Left ventricle myocardium inferior (tissue), 1 donor: ENCODE measurements at regions not wholly inside any gene's neighbourhood (a gene's known extent, or its start where the extent isn't known, plus 50 kb on each side); places are given as distances from the start of the nearest gene placed in this dataset.
"Not testable (repeated sequence)": the region's sequence is repeated elsewhere in the genome, so short reads cannot be mapped to it uniquely, and the experiment has no call there.

Experiments
- DNase-seq: peaks from one replicate; pipeline ENCODE4 v3.0.0-alpha.2; 2020
- H3K27ac ChIP-seq: fragments of 200-600 bp; replicated peaks from 2 replicates; pipeline ENCODE4 v1.8.0; 2021
- H3K27me3 ChIP-seq: fragments of 200-600 bp; 2 replicates; pipeline ENCODE4 v1.8.0; 2021; ENCODE audit warnings: low read depth
- H3K36me3 ChIP-seq: fragments of 200-600 bp; 2 replicates; pipeline ENCODE4 v1.8.0; 2021
- H3K4me1 ChIP-seq: fragments of 200-600 bp; 2 replicates; pipeline ENCODE4 v1.8.0; 2021
- H3K4me3 ChIP-seq: fragments of 200-600 bp; 2 replicates; pipeline ENCODE4 v1.8.0; 2021; ENCODE audit warnings: mild to moderate bottlenecking, moderate library complexity
- H3K9me3 ChIP-seq: fragments of 200-600 bp; replicated peaks from 2 replicates; pipeline ENCODE4 v1.8.0; 2021
- intact Hi-C: fragments of 100-400 bp; cut with micrococcal nuclease; formaldehyde crosslinking; loops from one replicate; pipeline ENCODE4 v1.11.0; 2022
- TF ChIP-seq, protein P1 (sequence below): fragments of 200-600 bp; IDR thresholded peaks from 2 replicates; pipeline ENCODE4 v1.8.0; 2021; ENCODE audit warnings: antibody characterized with exemption, mild to moderate bottlenecking, borderline replicate concordance
- donor health status: DM: no; HTN: yes; CAD: no; lungs with severe emphysema.

DNA sequence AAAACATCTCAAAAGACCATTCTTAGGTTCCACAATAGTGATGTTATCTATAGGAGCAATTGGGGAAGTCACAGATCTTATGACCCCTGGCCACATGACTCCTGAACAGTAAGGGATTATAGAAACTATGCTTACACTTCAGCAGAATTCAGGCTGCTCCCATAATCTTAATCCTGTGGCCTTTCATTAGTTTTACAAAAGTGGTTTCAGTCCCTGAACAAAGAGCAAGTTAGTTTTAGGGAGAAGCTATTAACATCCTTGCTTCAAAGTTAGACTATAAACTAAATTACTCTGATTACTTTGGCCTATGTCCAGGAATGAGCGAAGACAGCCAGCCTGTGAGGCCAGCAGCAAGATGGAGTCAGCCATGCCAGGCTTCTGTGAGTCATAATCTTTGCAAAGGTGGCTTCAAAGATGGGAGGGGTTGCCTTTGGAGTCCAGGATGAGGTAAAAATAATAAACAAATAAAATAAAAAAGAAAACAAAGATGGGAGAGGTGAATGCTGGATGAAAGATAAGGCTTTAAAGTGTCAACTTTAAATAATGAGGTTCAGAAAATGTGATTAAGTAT, 168.7 kb upstream of the NDUFV2 start:
- Histone ChIP-seq H3K4me1 (no peaks in the 10 kb centered on the region), H3K36me3 (no peaks in the 10 kb centered on the region), H3K27ac (no peak overlapping the region), H3K9me3 (peaks cover 21% of the 10 kb centered on the region), H3K4me3 (no peak overlapping the region), H3K27me3 (no peaks in the 10 kb centered on the region)
- intact Hi-C loops: no loop called here
- DNase-seq: no peak
- TF ChIP-seq, protein P1, sequence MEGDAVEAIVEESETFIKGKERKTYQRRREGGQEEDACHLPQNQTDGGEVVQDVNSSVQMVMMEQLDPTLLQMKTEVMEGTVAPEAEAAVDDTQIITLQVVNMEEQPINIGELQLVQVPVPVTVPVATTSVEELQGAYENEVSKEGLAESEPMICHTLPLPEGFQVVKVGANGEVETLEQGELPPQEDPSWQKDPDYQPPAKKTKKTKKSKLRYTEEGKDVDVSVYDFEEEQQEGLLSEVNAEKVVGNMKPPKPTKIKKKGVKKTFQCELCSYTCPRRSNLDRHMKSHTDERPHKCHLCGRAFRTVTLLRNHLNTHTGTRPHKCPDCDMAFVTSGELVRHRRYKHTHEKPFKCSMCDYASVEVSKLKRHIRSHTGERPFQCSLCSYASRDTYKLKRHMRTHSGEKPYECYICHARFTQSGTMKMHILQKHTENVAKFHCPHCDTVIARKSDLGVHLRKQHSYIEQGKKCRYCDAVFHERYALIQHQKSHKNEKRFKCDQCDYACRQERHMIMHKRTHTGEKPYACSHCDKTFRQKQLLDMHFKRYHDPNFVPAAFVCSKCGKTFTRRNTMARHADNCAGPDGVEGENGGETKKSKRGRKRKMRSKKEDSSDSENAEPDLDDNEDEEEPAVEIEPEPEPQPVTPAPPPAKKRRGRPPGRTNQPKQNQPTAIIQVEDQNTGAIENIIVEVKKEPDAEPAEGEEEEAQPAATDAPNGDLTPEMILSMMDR: no peak

DNA sequence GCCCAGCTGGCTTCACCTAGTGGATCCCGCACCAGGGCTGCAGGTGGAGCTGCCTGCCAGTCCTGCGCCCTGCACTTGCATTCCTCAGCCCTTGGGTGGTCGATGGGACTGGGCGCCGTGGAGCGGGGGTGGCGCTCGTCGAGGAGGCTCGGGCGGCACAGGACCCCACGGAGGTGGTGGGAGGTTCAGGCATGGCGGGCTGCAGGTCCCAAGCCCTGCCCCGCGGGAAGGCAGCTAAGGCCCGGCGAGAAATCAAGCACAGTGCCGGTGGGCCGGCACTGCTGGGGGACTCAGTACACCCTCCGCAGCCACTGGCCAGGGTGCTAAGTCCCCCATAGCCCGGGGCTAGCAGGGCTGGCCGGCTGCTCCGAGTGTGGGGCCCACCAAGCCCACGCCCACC, 167.2 kb upstream of the NDUFV2 start:
- H3K36me3 ChIP-seq, H3K27me3 ChIP-seq, intact Hi-C loops, H3K4me3 ChIP-seq, H3K4me1 ChIP-seq, DNase-seq, H3K27ac ChIP-seq, H3K9me3 ChIP-seq: not testable (repeated sequence)

DNA sequence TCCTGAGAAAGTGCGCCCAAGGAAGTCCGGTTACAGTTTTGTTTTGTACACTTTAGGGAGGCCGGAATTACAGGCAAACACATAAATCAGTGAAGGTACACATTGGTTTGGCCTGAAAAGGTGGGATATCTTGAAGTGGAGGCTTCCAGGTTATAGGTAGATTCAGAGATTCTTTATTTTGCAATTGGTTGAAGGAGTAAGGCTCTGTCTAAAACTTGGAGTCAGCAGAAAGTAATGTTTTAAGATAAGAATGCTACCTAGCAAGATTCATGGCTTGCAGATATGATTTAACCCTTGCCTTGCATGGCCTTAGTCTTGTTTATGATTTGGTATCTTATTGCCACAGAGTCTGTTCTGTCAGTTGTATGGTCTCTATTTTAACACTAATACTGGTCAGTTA, 165.9 kb upstream of the NDUFV2 start:
- TF ChIP-seq, protein P1: no peak
- no peak overlapping the region for H3K27ac ChIP-seq
- no peaks in the 10 kb centered on the region for H3K4me1 ChIP-seq
- no peaks in the 10 kb centered on the region for H3K27me3 ChIP-seq
- no peak overlapping the region for H3K4me3 ChIP-seq
- no peaks in the 10 kb centered on the region for H3K36me3 ChIP-seq
- intact Hi-C loops: no loop called here
- no peak for DNase-seq
- peaks cover 6% of the 10 kb centered on the region for H3K9me3 ChIP-seq

DNA sequence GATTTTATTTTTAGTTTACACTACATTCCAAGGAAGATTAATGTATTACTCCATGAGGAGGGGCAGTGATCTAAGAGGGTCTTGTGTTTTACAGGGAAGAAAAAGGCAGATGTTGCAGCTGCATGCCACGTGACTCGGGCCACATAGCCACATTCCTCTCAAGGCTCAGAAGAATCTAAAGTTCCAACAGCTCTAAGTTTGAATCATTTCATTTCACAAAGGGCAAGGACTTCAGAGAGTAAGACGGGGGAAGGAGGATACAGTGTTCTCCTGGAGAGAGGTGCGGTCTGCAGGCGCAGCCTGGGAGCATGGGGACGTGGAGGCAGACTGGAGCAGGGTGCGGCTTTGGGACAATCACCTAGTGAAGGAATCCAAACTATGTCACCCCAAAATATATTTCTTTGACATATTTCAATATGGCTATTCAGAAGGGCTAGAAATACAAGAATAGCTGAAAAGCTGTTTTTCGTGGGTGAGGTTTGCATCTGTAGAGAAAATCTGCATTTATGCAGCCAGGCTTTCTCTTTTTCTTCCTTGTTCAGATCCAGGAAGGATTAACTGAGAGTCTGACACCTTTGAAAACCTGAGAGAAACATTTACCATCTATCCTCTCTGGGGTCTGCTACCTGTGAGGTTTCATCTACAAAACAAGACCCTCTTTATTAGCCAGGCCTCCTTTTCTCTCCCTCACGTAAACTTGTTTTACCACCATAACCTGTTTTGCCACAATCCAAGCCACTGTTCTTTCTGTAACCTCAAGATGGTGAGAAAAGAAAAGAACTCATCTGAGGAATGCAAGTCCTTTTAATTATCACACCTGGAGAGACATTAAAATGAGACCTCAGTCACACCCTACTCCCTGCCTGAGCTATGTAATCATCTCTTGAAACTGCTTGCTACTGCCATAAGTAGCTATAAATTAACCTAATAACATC, 165.1 kb upstream of the NDUFV2 start:
- DNase-seq: no peak
- TF ChIP-seq, protein P1: no peak
- Histone ChIP-seq H3K4me1 (no peaks in the 10 kb centered on the region), H3K36me3 (no peaks in the 10 kb centered on the region), H3K4me3 (no peak overlapping the region), H3K27ac (no peak overlapping the region), H3K9me3 (peaks cover 6% of the 10 kb centered on the region), H3K27me3 (no peaks in the 10 kb centered on the region)
- intact Hi-C loops: no loop called here

DNA sequence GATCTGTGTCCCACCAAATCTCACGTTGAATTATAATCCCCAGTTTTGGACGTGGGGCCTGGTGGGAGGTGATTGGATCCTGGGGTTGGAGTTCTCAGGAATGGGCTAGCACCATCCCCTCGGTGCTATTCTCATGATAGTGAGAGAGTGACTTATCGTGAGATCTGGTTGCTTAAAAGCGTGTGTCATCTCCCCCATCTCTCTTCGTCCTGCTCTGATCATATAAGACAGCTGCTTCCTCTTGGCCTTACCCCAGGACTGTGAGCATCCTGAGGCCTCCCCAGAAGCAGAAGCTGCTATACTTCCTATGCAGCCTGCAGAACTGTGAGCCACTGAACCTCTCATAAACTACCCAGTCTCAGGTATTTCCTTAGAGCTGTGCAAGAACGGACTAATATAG, 163.7 kb upstream of the NDUFV2 start:
- DNase-seq: no peak
- Histone ChIP-seq H3K9me3 (no peaks in the 10 kb centered on the region), H3K27me3 (no peaks in the 10 kb centered on the region), H3K4me3 (no peak overlapping the region), H3K4me1 (no peaks in the 10 kb centered on the region), H3K27ac (no peak overlapping the region), H3K36me3 (no peaks in the 10 kb centered on the region)
- TF ChIP-seq, protein P1: no peak
- intact Hi-C loops: no loop called here
